GM18868 (cell line): ENCODE measurements at regions not wholly inside any gene's neighbourhood (a gene's known extent, or its start where the extent isn't known, plus 50 kb on each side); places are given as distances from the start of the nearest gene placed in this dataset.
"Not testable (repeated sequence)": the region's sequence is repeated elsewhere in the genome, so short reads cannot be mapped to it uniquely, and the experiment has no call there.

Source experiments
- ATAC-seq: cut with Tn5 transposase; IDR thresholded peaks from one replicate; pipeline ENCODE4 v1.9.1; 2021; ENCODE audit warnings: mild to moderate bottlenecking, moderate library complexity; ENCODE audit not compliant: unreplicated experiment

- ATAC-seq = no peak
Observed at GRCh38 chr9:738209-738915, 103.1 kb upstream of the DMRT1 start.

- ATAC-seq = no peak
Observed at GRCh38 chr9:739362-739761, 102.1 kb upstream of the DMRT1 start.

- no peak for ATAC-seq
Observed at GRCh38 chr9:740221-740620, 101.3 kb upstream of the DMRT1 start.

GRCh38 chr9:742104-742503 lies 99.4 kb upstream of the DMRT1 start:
- ATAC-seq = no peak

GRCh38 chr9:742914-743589 lies 98.4 kb upstream of the DMRT1 start:
- ATAC-seq = no peak

GRCh38 chr9:744046-744712 lies 97.3 kb upstream of the DMRT1 start:
- ATAC-seq = no peak

GRCh38 chr9:744790-745484 lies 96.6 kb upstream of the DMRT1 start:
- no peak for ATAC-seq

- no peak for ATAC-seq
Observed at GRCh38 chr9:745761-746380, 95.6 kb upstream of the DMRT1 start.

- no peak for ATAC-seq
Observed at GRCh38 chr9:746661-747434, 94.6 kb upstream of the DMRT1 start.

- ATAC-seq = no peak
Observed at GRCh38 chr9:747567-747966, 93.9 kb upstream of the DMRT1 start.

GRCh38 chr9:748861-749497 lies 92.5 kb upstream of the DMRT1 start:
- ATAC-seq = no peak

- ATAC-seq = no peak
Observed at GRCh38 chr9:749716-750115, 91.8 kb upstream of the DMRT1 start.

- ATAC-seq = no peak
Observed at GRCh38 chr9:750249-750967, 91.1 kb upstream of the DMRT1 start.

- ATAC-seq = no peak
Observed at GRCh38 chr9:751137-752051, 90.1 kb upstream of the DMRT1 start.

GRCh38 chr9:752201-752600 lies 89.3 kb upstream of the DMRT1 start:
- ATAC-seq = no peak

GRCh38 chr9:752681-753200 lies 88.8 kb upstream of the DMRT1 start:
- ATAC-seq = no peak

GRCh38 chr9:753734-754133 lies 87.8 kb upstream of the DMRT1 start:
- not testable (repeated sequence) for ATAC-seq
